MM.1S (cell line): ENCODE measurements at regions not wholly inside any gene's neighbourhood (a gene's known extent, or its start where the extent isn't known, plus 50 kb on each side); places are given as distances from the start of the nearest gene placed in this dataset.

Source experiments
- EZH2 ChIP-seq: fragments of 300-600 bp; sonication (generic); optimal IDR thresholded peaks from 2 replicates; pipeline ENCODE3; 2017; ENCODE audit warnings: low read depth, mild to moderate bottlenecking, antibody characterized with exemption, low read length, mixed read lengths
- EZH2phosphoT487 ChIP-seq: fragments of 300-600 bp; sonication (generic); IDR thresholded peaks from 2 replicates; pipeline ENCODE4 v1.6.1; 2018; ENCODE audit warnings: antibody characterized with exemption, low read length
- TF ChIP-seq, protein P1 (sequence below): fragments of 300-600 bp; sonication (generic); IDR thresholded peaks from 2 replicates; pipeline ENCODE4 v1.5.1; 2016; ENCODE audit warnings: antibody characterized with exemption, low read length, mixed read lengths

DNA sequence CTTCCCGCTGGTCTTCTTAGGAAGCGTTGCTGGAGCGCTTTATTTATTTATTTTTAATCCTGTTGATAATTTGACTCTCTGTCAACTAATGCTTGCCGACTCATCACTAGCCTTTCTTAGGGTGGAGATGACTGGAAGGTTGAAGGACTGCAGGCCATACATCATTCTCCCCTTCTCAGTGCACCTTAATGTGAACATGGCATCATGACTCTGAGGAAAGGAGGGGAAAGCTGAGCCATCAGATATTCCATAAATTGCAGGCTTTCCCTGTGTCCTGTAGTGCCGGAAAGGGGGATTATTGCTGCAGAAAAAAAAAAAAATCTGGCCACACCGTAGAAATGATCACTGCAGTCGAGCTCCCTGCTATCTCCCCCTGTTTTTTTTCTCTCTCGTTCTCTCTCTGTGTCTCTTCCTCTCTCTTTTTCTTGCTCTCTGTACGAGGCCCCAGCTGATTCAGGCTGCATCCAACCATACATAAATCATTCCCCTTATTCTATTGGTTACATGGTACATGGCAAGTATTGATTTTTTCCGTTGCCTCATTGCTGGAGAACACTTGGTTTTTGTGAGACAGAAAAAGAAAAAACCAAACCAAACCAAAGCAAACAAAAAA, 125.8 kb upstream of the EFEMP1 start:
- TF ChIP-seq, protein P1, sequence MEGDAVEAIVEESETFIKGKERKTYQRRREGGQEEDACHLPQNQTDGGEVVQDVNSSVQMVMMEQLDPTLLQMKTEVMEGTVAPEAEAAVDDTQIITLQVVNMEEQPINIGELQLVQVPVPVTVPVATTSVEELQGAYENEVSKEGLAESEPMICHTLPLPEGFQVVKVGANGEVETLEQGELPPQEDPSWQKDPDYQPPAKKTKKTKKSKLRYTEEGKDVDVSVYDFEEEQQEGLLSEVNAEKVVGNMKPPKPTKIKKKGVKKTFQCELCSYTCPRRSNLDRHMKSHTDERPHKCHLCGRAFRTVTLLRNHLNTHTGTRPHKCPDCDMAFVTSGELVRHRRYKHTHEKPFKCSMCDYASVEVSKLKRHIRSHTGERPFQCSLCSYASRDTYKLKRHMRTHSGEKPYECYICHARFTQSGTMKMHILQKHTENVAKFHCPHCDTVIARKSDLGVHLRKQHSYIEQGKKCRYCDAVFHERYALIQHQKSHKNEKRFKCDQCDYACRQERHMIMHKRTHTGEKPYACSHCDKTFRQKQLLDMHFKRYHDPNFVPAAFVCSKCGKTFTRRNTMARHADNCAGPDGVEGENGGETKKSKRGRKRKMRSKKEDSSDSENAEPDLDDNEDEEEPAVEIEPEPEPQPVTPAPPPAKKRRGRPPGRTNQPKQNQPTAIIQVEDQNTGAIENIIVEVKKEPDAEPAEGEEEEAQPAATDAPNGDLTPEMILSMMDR, result no peak
- TF ChIP-seq EZH2 (no peak), EZH2phosphoT487 (no peak)
